ENCODE measurements at regions not wholly inside any gene's neighbourhood (a gene's known extent, or its start where the extent isn't known, plus 50 kb on each side); places are given as distances from the start of the nearest gene placed in this dataset.

DNA sequence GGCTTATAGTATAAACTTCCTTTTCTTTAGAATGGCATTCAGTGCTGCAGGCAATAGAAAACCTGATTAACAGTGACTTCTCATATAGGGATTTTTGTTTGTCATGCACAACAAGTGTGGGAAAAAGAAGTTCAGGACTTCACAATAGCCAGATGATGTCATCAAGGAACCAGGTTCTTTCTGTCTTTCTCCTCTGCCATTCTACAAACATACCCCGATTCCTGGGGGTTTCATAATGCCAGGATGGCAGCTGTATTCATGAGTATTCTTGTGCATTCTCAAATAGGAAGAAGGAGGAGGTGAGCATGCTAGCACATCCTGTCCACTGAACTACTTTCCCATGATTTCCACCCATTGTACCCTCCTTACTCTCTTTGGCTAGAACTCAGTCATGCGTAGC is 182.7 kb upstream of the EEA1 start:
- no peak overlapping the region for H3K56ac ChIP-seq (ENCODE audit: extremely low read depth, insufficient read depth, low read length)
- peaks cover 24% of the 10 kb centered on the region for H3K4me1 ChIP-seq (ENCODE audit: control insufficient read depth, insufficient read depth, low read length)
- no peak overlapping the region for H3K9ac ChIP-seq (ENCODE audit: low read depth, low read length)
- H4K91ac ChIP-seq (ENCODE audit: insufficient read depth, low read depth, low read length): no peak overlapping the region
- H3K18ac ChIP-seq (ENCODE audit: low read depth, low read length): no peak overlapping the region
- H2BK15ac ChIP-seq (ENCODE audit: low read depth, low read length): no peak overlapping the region
- peaks cover 16% of the 10 kb centered on the region for H3K9me1 ChIP-seq (ENCODE audit: insufficient read depth, low read length)
- H3K79me1 ChIP-seq (ENCODE audit: low read depth in 1 of 2, low read length in 2 of 2): no peaks in the 10 kb centered on the region
- WGBS, 2 experiments (ENCODE audit: extremely low coverage in 2 of 2, insufficient read length in 1 of 2): no CpG with 5 or more reads among the region's 2 CpGs
- no peak for TF ChIP-seq RFX5 (IDR thresholded peaks at IDR 0.05; ENCODE audit: low read depth, low read length)
- TF ChIP-seq CHD1 (IDR thresholded peaks at IDR 0.05; ENCODE audit: low read depth, low read length): no peak
- TF ChIP-seq, protein P1, sequence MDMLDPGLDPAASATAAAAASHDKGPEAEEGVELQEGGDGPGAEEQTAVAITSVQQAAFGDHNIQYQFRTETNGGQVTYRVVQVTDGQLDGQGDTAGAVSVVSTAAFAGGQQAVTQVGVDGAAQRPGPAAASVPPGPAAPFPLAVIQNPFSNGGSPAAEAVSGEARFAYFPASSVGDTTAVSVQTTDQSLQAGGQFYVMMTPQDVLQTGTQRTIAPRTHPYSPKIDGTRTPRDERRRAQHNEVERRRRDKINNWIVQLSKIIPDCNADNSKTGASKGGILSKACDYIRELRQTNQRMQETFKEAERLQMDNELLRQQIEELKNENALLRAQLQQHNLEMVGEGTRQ (IDR thresholded peaks at IDR 0.05; ENCODE audit: low read depth, low read length): no peak
- no peak for TF ChIP-seq SMC3 (IDR thresholded peaks at IDR 0.05; ENCODE audit: low read depth, low read length)
- TF ChIP-seq RAD21 (IDR thresholded peaks at IDR 0.05; ENCODE audit: low read length): no peak
- TF ChIP-seq MAZ (IDR thresholded peaks at IDR 0.05; ENCODE audit: borderline replicate concordance, low read depth, low read length): no peak
- TF ChIP-seq RCOR1 (IDR thresholded peaks at IDR 0.05; ENCODE audit: insufficient replicate concordance, low read length): no peak
- H4K5ac ChIP-seq (ENCODE audit: low read depth, low read length): no peak overlapping the region
- no peaks in the 10 kb centered on the region for H4K20me1 ChIP-seq (ENCODE audit: insufficient read depth, low read length)
- dilution Hi-C loops (cut with HindIII; ENCODE audit: low sequenced_read_pairs, unreplicated experiment) (no loop called here), intact Hi-C loops (cut with micrococcal nuclease) (no loop called here), in situ Hi-C loops (cut with MboI; ENCODE audit: low sequenced_read_pairs) (no loop called here)
- no TSS peak for BruUV-seq (replicated peaks)
- H2BK20ac ChIP-seq (ENCODE audit: low read depth, low read length): no peak overlapping the region
- H3K4me3 ChIP-seq (ENCODE audit: insufficient read depth, low read depth, low read length): no peak overlapping the region
- POLR2A ChIA-PET (ENCODE audit: unreplicated experiment): no interaction called here
- no peak for ATAC-seq (ENCODE audit: low read depth)
- H3K4ac ChIP-seq (ENCODE audit: low read depth, low read length): no peak overlapping the region
- CTCF ChIA-PET: no interaction called here
- H3K23ac ChIP-seq (ENCODE audit: low read depth, low read length): no peak overlapping the region
- no peak overlapping the region for H2AK9ac ChIP-seq (replicated peaks; ENCODE audit: low read depth, low read length, poor library complexity)
- H3K4me2 ChIP-seq (ENCODE audit: low read depth, low read length): no peak overlapping the region
- no peak overlapping the region for H2BK120ac ChIP-seq (ENCODE audit: low read depth, low read length)
- H3K27me3 ChIP-seq (ENCODE audit: control insufficient read depth, insufficient read depth, low read length): no peaks in the 10 kb centered on the region
- H3K9me3 ChIP-seq (ENCODE audit: control insufficient read depth, insufficient read depth, low read length): no peaks in the 10 kb centered on the region; the same call in 1 of the 2 replicates
- no peak overlapping the region for H3K27ac ChIP-seq (ENCODE audit: insufficient read depth, low read length)
- no peak overlapping the region for H2AK5ac ChIP-seq (ENCODE audit: low read depth, low read length)
- H4K8ac ChIP-seq (ENCODE audit: low read depth in 2 of 2, low read length in 2 of 2): no peak overlapping the region
- H3K14ac ChIP-seq (replicated peaks; ENCODE audit: low read depth, low read length): no peak overlapping the region
- no peak for DNase-seq
- no peaks in the 10 kb centered on the region for H3K36me3 ChIP-seq (ENCODE audit: control insufficient read depth, insufficient read depth, low read length)
- no peak overlapping the region for H2AFZ ChIP-seq (replicated peaks; ENCODE audit: low read length, poor library complexity)
- H2BK5ac ChIP-seq (ENCODE audit: low read depth, low read length, poor library complexity, severe bottlenecking): no peak overlapping the region

All from IMR-90 (cell line).